ENCODE measurements at regions not wholly inside any gene's neighbourhood (a gene's known extent, or its start where the extent isn't known, plus 50 kb on each side); places are given as distances from the start of the nearest gene placed in this dataset.

DNA sequence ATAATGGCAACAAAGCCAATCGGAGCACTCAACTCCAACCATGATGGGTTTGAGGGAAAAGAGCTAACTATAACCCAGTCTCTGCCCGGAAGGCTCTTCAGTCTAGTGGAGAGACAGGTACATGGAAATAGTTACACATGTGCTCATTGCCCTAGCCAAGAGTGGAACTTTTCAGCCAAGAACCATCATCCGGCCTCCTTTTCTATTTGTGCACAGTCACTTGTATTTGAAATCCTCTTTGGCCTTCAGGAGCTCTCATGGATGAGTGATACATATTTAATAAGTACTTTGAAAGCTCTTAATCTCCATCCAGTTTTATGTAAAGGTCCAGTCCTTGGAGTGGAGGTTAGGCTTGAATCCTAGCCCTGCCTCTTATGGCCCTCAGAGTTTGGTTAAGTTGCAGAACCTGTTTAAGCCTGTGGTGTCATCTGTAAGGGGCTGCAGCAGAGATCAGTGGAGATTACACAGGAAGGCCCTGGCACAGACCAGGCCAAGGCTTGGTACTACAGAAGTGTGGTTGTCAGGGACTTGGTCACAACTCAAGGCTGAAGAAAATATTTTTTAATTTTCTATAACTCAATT is 72.3 kb upstream of the SMLR1 start:
- no peak for DNase-seq (ENCODE audit: low read depth, low spot score)
- intact Hi-C loops (cut with micrococcal nuclease) (no loop called here), dilution Hi-C loops (cut with MboI; ENCODE audit: extremely low pct_ligation_motif_present, low sequenced_read_pairs) (no loop called here)
- CTCF ChIA-PET, result interaction anchor here (1.0 to 1.9 kb wide), 7 partner anchors 9 to 516 kb away, joined by 3 to 7 read pairs (median 4); no protein-coding TSS in a partner anchor
- H3K4me1 ChIP-seq (ENCODE audit: control insufficient read depth, extremely low read depth, insufficient read depth, low read length), result no peaks in the 10 kb centered on the region
- no peaks in the 10 kb centered on the region for H4K20me1 ChIP-seq (replicated peaks; ENCODE audit: control insufficient read depth, extremely low read depth, insufficient read depth, low read length)
- no peaks in the 10 kb centered on the region for H3K79me2 ChIP-seq (ENCODE audit: control insufficient read depth, insufficient read depth, low read length)
- H3K4me3 ChIP-seq (replicated peaks in 1 of 3; ENCODE audit: insufficient read depth in 1 of 3, low read depth in 1 of 3, low read length in 3 of 3), result no peak overlapping the region
- H3K9ac ChIP-seq (replicated peaks; ENCODE audit: extremely low read depth, insufficient read depth, low read length), result no peak overlapping the region
- no peak for FAIRE-seq
- no peak overlapping the region for H3K27ac ChIP-seq (ENCODE audit: insufficient read depth, low read depth, low read length)
- H3K9me3 ChIP-seq (replicated peaks; ENCODE audit: control insufficient read depth, insufficient read depth, low read length), result no peaks in the 10 kb centered on the region
- H3K9me1 ChIP-seq (replicated peaks; ENCODE audit: control insufficient read depth, extremely low read depth, insufficient read depth, low read length), result no peaks in the 10 kb centered on the region
- no peaks in the 10 kb centered on the region for H3K36me3 ChIP-seq (ENCODE audit: control insufficient read depth in 2 of 2, extremely low read depth in 1 of 2, insufficient read depth in 2 of 2, low read length in 2 of 2)
- POLR2A ChIA-PET, result no interaction called here
- BruUV-seq (replicated peaks), result no TSS peak
- H3K4me2 ChIP-seq (ENCODE audit: insufficient read depth, low read length), result no peak overlapping the region
- H2AFZ ChIP-seq (ENCODE audit: low read depth, low read length), result no peak overlapping the region
- H3K27me3 ChIP-seq (ENCODE audit: control insufficient read depth in 2 of 2, insufficient read depth in 2 of 2, low read length in 2 of 2), result no peaks in the 10 kb centered on the region
- TF ChIP-seq POLR2AphosphoS5 (IDR thresholded peaks at IDR 0.05; ENCODE audit: insufficient read depth, low read depth, low read length), result no peak
- TF ChIP-seq MYC (IDR thresholded peaks at IDR 0.05; ENCODE audit: low read depth, low read length), result no peak
- TF ChIP-seq MAX (IDR thresholded peaks at IDR 0.05; ENCODE audit: insufficient read depth, insufficient read length), result no peak
- TF ChIP-seq GATA2 (IDR thresholded peaks at IDR 0.05; ENCODE audit: insufficient read depth, insufficient read length, low read depth, low read length), result no peak
- TF ChIP-seq EZH2 (IDR thresholded peaks at IDR 0.05; ENCODE audit: borderline replicate concordance, low read depth, low read length, severe bottlenecking), result no peak
- TF ChIP-seq CTCF (IDR thresholded peaks at IDR 0.05; ENCODE audit: extremely low read depth in 1 of 2, insufficient read depth in 1 of 2, low read depth in 1 of 2, low read length in 2 of 2), result no peak
- TF ChIP-seq FOS (IDR thresholded peaks at IDR 0.05; ENCODE audit: borderline replicate concordance, insufficient read depth, low read length), result no peak

Data from endothelial cell of umbilical vein (primary cell).